ENCODE measurements at regions not wholly inside any gene's neighbourhood (a gene's known extent, or its start where the extent isn't known, plus 50 kb on each side); places are given as distances from the start of the nearest gene placed in this dataset.

DNA sequence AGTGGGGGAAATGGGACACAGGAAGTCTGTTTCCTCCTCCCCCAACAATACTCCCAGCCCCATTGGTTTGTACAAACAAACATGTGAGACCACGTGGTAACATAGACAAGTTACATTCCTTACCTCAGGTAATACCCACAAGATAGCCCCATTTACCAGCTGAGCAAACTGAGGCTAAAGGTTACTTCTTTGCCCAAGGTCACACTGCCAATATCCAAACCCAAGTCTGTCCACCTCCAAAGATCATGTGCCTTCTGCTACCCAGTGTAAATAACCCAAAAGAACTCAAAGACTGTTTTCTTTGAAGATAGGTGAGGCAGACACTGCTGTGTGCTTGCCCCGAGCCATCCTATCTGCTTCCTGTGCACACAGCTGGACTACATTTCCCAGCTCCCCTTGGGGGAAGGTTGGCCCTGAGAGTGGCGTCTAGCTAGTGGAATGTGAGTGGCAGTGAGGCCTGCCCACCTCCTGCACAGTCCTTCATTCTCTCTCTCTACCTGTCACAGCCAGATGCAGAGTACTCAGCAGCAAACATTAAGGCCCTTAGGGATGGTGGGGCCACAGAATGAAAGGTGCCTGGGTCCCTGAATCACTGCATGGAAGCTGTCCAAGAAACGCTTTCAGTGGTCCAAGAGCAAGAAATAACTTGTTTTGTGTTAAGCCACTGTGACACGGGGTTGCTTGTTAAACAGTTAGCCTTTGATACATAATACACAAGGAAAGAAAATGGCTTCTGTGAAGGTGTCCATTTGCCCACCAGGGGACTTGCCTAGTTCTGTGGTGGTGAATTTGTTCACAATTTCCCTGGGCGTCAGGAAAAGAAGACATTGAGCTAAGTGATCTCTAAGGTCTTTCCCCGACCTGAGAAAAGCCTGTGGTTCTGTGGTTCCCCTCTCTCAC is 257.7 kb upstream of the NFE2L3 start:
- Mint-ChIP-seq H3K4me3 (no peak overlapping the region), H3K27ac (peak overlapping the region; percentile 49)

DNA sequence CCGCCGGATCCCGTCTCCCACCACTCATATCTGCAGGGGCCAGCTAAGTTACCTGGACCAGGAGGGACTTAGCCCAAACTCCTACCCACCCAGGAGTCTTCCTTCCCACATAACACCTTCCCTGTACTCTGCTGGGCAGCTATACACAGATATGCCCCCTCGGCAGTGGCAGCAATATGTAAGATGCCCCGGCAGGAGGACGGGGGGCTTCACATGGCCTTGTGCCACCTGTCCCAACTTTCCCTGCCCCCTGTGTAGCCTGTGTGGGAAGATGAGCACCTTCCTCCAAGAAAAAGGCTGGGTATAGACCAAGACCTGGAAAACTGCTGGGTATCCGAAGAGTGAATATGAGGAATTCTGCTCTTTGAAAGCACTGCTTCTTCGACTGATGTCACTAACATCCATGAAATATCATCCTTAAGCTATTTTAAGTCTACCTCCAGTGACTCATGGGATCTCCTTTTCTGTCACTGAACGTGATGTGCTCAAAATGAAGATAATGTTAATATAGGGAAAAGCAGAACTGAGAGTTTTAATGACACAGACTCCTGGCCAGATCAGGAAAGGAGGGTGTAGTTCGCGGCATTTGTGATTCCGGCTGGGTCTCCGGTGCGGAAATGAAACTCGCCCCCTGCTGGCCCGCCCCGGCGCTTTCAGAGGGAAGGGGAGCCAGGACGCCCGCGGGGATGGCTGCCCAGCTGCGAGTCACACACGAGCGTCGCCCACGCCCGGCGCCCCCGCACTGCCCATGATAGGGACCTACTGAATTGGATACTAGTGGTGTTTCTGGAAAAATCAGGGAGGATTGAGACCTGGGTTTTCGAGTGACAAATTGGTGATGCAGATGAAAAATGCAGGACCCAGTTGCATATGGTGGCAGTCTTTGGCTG is 256.9 kb upstream of the NFE2L3 start:
- Mint-ChIP-seq H3K9me3 (no peaks in the 10 kb centered on the region), H3K27me3 (peaks cover 72% of the 10 kb centered on the region), H3K4me1 (ENCODE audit: low read depth) (peaks cover 43% of the 10 kb centered on the region), H3K36me3 (ENCODE audit: low read depth) (no peaks in the 10 kb centered on the region), H3K27ac (peak overlapping the region; percentile 49), H3K4me3 (peak overlapping the region; percentile 55)
- intact Hi-C loops (cut with micrococcal nuclease), result loop anchor here (5.0 to 10.0 kb wide), 6 partner anchors 307 to 1270 kb away; partner anchors contain the start of genes CBX3, HNRNPA2B1 and HOXA9

More for the DNA sequence above, 257.7 kb upstream of the NFE2L3 start:
- Mint-ChIP-seq H3K27me3 (peaks cover 71% of the 10 kb centered on the region), H3K4me1 (ENCODE audit: low read depth) (peaks cover 43% of the 10 kb centered on the region), H3K36me3 (ENCODE audit: low read depth) (no peaks in the 10 kb centered on the region), H3K9me3 (no peaks in the 10 kb centered on the region)
- intact Hi-C loops (cut with micrococcal nuclease), result loop anchor here (5.0 to 10.0 kb wide), 5 partner anchors 378 to 1271 kb away; partner anchors contain the start of gene HOXA9

DNA sequence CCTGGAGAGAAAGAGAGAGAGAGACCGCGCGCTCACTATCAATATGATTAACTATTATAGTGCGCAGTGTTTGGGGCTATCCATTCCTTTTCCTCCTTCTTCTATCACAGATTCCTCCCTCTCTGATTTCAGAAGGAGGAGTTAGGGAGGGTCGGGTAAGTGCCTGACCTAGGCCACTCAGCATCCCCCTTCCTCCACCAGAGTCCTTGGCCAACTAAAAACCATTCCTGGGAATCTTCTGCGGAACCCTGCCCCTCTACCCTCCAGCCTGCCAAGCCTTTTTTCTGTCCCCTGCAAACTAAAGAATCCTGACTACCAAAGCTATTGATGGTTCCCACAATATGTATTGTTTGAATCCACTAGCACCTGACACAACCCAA is 256.2 kb upstream of the NFE2L3 start:
- Mint-ChIP-seq H3K4me3 (peak overlapping the region; percentile 55), H3K9me3 (no peaks in the 10 kb centered on the region), H3K36me3 (ENCODE audit: low read depth) (no peaks in the 10 kb centered on the region), H3K27ac (peak overlapping the region; percentile 49), H3K4me1 (ENCODE audit: low read depth) (peaks cover 43% of the 10 kb centered on the region), H3K27me3 (peaks cover 74% of the 10 kb centered on the region)
- intact Hi-C loops (cut with micrococcal nuclease), result loop anchor here (5.0 to 10.0 kb wide), 5 partner anchors 307 to 1269 kb away; partner anchors contain the start of genes CBX3, HNRNPA2B1 and HOXA9

DNA sequence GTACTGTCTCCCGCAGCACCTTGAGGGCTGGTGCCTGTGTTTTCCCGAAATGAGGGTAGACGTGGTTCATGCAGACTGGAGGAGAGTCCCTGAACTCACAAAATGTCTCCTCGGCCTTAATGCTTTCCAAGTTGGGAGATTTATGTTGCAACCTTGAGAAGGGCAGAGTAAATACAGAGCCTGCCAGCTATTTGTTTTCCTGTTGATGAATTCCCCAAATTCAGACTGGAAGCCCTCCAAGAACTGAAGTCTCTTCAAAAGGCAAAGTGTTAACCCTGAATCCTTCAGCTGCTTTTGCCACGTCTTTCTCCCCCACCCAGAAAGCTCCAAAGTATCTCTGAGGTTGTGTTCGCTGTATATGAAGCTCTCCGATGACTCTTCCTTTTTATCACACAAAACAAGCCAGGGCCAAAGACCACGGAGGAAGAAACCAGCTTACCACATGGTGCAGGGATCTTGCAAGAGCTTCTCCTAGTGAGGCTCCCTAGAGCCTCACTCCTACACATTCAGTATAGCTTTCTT is 254.7 kb upstream of the NFE2L3 start:
- Mint-ChIP-seq H3K27me3 (peaks cover 76% of the 10 kb centered on the region), H3K9me3 (no peaks in the 10 kb centered on the region), H3K4me3 (no peak overlapping the region), H3K4me1 (ENCODE audit: low read depth) (peaks cover 43% of the 10 kb centered on the region), H3K27ac (peak overlapping the region; percentile 22), H3K36me3 (ENCODE audit: low read depth) (no peaks in the 10 kb centered on the region)
- intact Hi-C loops (cut with micrococcal nuclease), result loop anchor here (5.0 to 10.0 kb wide), 5 partner anchors 305 to 1267 kb away; partner anchors contain the start of genes CBX3, HNRNPA2B1 and HOXA9

DNA sequence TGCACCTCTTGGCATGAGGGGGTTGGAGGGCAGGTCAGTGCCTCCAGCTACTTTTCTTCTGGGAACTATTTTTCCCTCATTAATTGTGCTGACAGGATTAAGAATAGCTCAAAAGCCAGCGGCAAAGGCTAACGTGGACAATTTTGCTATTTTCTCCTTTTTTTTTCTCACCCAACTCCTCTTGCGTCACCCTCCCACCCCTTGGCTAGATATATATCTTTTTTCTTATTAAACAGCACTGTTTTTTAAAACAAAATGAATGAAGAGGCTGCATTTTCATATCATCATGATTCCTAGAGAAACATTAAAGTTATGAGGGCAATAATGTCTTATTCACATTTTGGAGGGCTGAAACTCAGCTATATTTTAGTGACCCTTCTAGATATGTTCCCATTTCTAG is 251.8 kb upstream of the NFE2L3 start:
- Mint-ChIP-seq H3K4me1 (ENCODE audit: low read depth) (peaks cover 19% of the 10 kb centered on the region), H3K27me3 (peaks cover 66% of the 10 kb centered on the region), H3K27ac (no peak overlapping the region), H3K9me3 (no peaks in the 10 kb centered on the region), H3K36me3 (ENCODE audit: low read depth) (no peaks in the 10 kb centered on the region), H3K4me3 (no peak overlapping the region)
- intact Hi-C loops (cut with micrococcal nuclease), result no loop called here

DNA sequence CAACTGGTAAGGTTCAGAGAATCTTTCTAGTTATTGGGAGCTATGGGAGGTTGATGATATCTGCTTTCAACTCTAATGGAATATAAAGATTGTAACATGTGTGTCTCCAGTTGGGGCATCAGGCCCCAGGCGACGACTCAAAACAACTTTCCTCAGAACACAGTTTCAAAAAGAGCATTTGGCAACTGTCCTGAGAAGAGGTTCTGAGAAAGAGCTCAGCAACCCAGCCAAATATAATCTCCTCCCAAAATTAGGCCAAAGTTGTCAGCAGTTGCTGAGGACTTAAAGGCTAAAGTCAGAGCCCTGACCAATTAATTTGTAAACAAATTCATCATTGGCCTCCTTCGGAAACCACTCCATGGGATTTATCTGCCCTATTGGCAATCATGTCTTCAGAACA is 251.1 kb upstream of the NFE2L3 start:
- intact Hi-C loops (cut with micrococcal nuclease), result no loop called here
- Mint-ChIP-seq H3K4me1 (ENCODE audit: low read depth) (peaks cover 13% of the 10 kb centered on the region), H3K27ac (no peak overlapping the region), H3K9me3 (no peaks in the 10 kb centered on the region), H3K36me3 (ENCODE audit: low read depth) (no peaks in the 10 kb centered on the region), H3K4me3 (no peak overlapping the region), H3K27me3 (peaks cover 66% of the 10 kb centered on the region)

DNA sequence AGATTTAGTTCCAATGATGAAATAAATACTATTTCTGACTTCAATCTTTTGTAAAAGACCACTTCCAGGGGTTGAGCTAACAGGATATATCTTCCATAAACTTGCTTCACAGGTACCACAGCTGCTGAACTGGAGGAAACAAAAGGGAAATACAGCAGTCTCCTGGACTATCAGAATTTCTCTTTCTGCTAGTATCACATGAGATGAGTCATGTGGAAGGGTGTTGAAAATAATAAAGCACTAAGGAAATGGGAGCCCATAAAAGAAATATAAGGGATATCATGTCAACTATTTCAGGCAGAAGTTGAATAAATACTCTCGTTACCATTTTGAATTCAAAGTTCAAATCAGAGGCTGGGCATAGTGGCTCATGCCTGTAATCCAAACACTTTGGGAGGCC is 250.3 kb upstream of the NFE2L3 start:
- H3K4me3 Mint-ChIP-seq, result no peak overlapping the region
- H3K27me3 Mint-ChIP-seq, result peaks cover 67% of the 10 kb centered on the region
- peaks cover 10% of the 10 kb centered on the region for H3K4me1 Mint-ChIP-seq (ENCODE audit: low read depth)
- intact Hi-C loops (cut with micrococcal nuclease), result no loop called here
- no peaks in the 10 kb centered on the region for H3K36me3 Mint-ChIP-seq (ENCODE audit: low read depth)
- H3K9me3 Mint-ChIP-seq, result no peaks in the 10 kb centered on the region
- no peak overlapping the region for H3K27ac Mint-ChIP-seq

DNA sequence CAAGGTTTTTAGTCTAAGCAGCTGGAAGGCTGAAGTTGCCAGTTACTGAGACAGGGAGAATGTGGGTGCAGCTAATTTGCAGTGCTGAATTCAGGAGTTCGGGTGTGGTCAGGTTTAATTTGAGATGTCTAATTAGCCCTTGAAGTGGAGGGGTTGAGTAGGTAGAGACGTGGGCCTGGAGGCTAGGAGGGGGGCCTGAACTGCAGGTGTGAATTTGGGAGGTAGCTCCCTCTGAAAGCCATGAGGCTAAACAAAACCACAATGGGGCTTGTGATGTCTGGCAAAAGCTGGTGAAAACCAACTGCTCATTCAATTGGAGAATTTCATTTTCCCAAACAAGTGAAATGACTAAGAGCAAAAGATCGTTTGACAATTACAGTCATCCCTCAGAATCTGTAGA is 246.0 kb upstream of the NFE2L3 start:
- Mint-ChIP-seq H3K27me3 (peaks cover 42% of the 10 kb centered on the region), H3K9me3 (no peaks in the 10 kb centered on the region), H3K4me1 (ENCODE audit: low read depth) (no peaks in the 10 kb centered on the region), H3K4me3 (no peak overlapping the region), H3K36me3 (ENCODE audit: low read depth) (no peaks in the 10 kb centered on the region), H3K27ac (no peak overlapping the region)
- intact Hi-C loops (cut with micrococcal nuclease), result no loop called here

DNA sequence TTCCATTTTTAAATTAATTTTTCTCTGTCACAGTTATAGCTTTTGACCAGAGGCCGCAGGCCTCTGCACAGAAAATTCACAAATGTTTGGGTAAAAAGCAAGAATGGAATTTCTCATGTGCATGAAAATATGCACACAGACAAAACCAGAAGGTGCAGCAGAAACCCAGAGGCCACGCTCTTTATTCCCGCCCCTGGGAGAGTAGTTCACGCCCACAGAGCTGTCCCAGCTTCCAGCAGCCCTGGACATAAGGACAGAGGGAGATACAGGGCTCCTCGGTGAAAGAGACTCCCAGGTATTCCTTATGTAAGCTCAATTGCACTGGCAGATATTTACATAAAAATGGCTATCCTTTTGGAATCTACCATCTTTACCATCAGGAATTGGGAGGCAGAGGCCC is 245.2 kb upstream of the NFE2L3 start:
- intact Hi-C loops (cut with micrococcal nuclease), result no loop called here
- Mint-ChIP-seq H3K4me1 (ENCODE audit: low read depth) (no peaks in the 10 kb centered on the region), H3K27me3 (peaks cover 43% of the 10 kb centered on the region), H3K9me3 (no peaks in the 10 kb centered on the region), H3K27ac (no peak overlapping the region), H3K36me3 (ENCODE audit: low read depth) (no peaks in the 10 kb centered on the region), H3K4me3 (no peak overlapping the region)

DNA sequence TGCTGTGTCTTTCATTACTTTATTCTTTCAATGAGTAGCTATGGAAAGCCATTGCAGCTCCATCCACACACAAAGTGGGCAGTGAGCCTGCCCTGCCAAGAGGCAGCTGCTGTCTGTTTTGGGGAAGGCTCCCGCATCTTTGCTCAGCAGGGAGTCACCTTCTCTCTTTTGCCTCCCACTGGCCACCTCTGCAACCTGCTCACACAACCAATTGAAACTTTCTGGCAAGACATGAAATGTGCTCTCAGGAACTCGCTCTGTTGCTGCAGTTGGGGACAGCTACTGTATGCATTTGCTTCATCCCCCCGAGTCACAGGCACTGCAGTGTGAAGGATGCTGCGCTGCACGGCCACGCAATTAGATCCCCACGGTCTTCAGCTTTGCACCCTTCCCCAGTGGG is 244.8 kb upstream of the NFE2L3 start:
- Mint-ChIP-seq H3K27ac (no peak overlapping the region), H3K4me3 (no peak overlapping the region), H3K9me3 (no peaks in the 10 kb centered on the region), H3K27me3 (peaks cover 41% of the 10 kb centered on the region), H3K36me3 (ENCODE audit: low read depth) (no peaks in the 10 kb centered on the region), H3K4me1 (ENCODE audit: low read depth) (no peaks in the 10 kb centered on the region)
- intact Hi-C loops (cut with micrococcal nuclease), result no loop called here

DNA sequence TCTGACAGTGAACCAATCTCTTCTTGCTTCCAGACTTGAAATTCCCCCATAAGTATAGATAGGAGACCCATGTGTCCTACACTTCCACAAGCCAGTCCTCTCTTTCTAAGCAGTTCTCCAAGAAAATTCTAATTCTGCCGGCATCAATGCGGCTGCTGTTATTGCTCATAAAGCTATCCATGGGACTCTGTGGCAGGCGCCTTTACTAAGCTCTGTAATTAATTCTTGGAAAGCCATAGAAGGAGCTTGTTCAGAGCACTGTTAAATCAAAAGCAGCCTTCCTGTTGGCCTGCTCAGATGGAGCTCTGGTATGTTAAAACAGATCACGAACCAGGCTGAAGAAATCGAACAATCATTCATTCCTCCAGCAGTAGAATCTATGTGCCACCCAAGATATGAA is 244.3 kb upstream of the NFE2L3 start:
- no peaks in the 10 kb centered on the region for H3K9me3 Mint-ChIP-seq
- H3K4me1 Mint-ChIP-seq (ENCODE audit: low read depth), result no peaks in the 10 kb centered on the region
- H3K36me3 Mint-ChIP-seq (ENCODE audit: low read depth), result no peaks in the 10 kb centered on the region

DNA sequence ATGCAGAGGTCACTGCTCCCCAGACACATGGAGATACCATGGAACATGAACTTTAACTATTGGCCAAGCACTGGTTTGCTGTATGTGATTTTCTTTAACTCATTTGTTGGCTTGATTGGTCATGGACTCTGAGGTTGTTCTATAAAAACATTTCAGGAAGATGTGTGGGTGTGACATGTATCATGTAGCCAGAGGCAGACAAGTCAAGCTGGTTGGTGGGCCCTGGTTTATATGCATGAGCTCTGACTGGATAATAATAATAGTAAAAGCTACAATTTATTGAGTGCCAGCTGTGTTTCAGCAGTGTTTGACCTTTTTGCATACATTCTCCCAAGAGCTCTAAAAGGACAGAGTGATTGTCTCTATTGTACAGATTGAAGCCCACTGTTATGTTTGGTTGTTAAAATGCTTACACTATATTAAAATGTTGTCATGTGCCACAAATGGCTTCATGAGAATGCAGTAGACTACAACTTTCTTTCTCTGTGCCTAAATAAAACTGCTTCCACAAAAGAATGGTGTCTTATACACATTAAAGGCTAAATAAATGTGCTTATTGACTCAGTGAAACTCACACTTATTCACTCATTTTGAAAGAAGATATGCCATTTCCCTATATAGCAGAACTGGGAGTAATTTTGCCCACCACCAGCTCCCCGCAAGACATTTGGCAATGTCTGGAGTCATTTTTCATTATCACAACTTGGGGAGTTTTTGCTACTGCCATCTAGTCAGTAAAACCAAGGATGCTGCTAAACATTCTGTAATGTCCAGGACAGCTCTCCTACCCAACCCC is 243.6 kb upstream of the NFE2L3 start:
- H3K4me3 Mint-ChIP-seq, result no peak overlapping the region
- intact Hi-C loops (cut with micrococcal nuclease), result no loop called here
- no peaks in the 10 kb centered on the region for H3K36me3 Mint-ChIP-seq (ENCODE audit: low read depth)
- no peak overlapping the region for H3K27ac Mint-ChIP-seq
- H3K9me3 Mint-ChIP-seq, result no peaks in the 10 kb centered on the region
- no peaks in the 10 kb centered on the region for H3K4me1 Mint-ChIP-seq (ENCODE audit: low read depth)
- peaks cover 41% of the 10 kb centered on the region for H3K27me3 Mint-ChIP-seq

More for the DNA sequence above, 244.3 kb upstream of the NFE2L3 start:
- H3K27me3 Mint-ChIP-seq, result peaks cover 39% of the 10 kb centered on the region
- intact Hi-C loops (cut with micrococcal nuclease), result no loop called here
- H3K4me3 Mint-ChIP-seq, result no peak overlapping the region
- H3K27ac Mint-ChIP-seq, result no peak overlapping the region

Data from dendritic cell treated with granulocyte-macrophage colony-stimulating factor and Interleukin-4, amounts not matched to agents 40 ng/mL and 50 ng/mL, for 4 days (primary cell).